MCF 10A (cell line): ENCODE measurements at regions not wholly inside any gene's neighbourhood (a gene's known extent, or its start where the extent isn't known, plus 50 kb on each side); places are given as distances from the start of the nearest gene placed in this dataset.

ENCODE experiments used
- BruUV-seq: library from RNA; stranded (reverse); fragments of 400-500 nt; replicated peaks from 2 replicates; lab custom pipeline; 2021; lab: Mats Ljungman, UMichigan
- CTCF ChIA-PET: fragments of 300-600 bp; sonication (Branson Sonifier 250); formaldehyde crosslinking; extraction: SDS; loops from one replicate; lab custom pipeline; 2021; ENCODE audit warnings: antibody characterized with exemption, inconsistent platforms; lab: Yijun Ruan, JAX
- POLR2A ChIA-PET: fragments of 300-600, 350-650 bp; sonication (Branson Sonifier 250); formaldehyde crosslinking; extraction: SDS; loops from one replicate; lab custom pipeline; 2020; ENCODE audit warnings: antibody characterized with exemption, inconsistent platforms; lab: Yijun Ruan, JAX
- DNase-seq: peaks from one replicate; pipeline ENCODE4 v3.0.0-alpha.2; 2018; ENCODE audit not compliant: unreplicated experiment
- H3K27ac Mint-ChIP-seq: one replicate; pipeline ENCODE4 v1.8.0; 2022; ENCODE audit warnings: mild to moderate bottlenecking, low read depth, mixed read lengths; ENCODE audit not compliant: unreplicated experiment
- H3K27me3 Mint-ChIP-seq: one replicate; pipeline ENCODE4 v1.8.0; 2022; ENCODE audit warnings: mixed read lengths; ENCODE audit not compliant: insufficient read depth, unreplicated experiment
- H3K36me3 Mint-ChIP-seq: one replicate; pipeline ENCODE4 v1.8.0; 2022; ENCODE audit warnings: mild to moderate bottlenecking, moderate library complexity, mixed read lengths; ENCODE audit not compliant: insufficient read depth, unreplicated experiment
- H3K4me1 Mint-ChIP-seq: one replicate; pipeline ENCODE4 v1.8.0; 2022; ENCODE audit warnings: mixed read lengths; ENCODE audit not compliant: insufficient read depth, unreplicated experiment
- H3K4me3 Mint-ChIP-seq: one replicate; pipeline ENCODE4 v1.8.0; 2022; ENCODE audit warnings: mild to moderate bottlenecking, moderate library complexity, mixed read lengths; ENCODE audit not compliant: unreplicated experiment
- H3K9me3 Mint-ChIP-seq: one replicate; pipeline ENCODE4 v1.8.0; 2022; ENCODE audit warnings: mixed read lengths; ENCODE audit not compliant: unreplicated experiment
- CTCF ChIP-seq: fragments of 200-600 bp; IDR thresholded peaks from one replicate; pipeline ENCODE4 v1.8.0; 2022; ENCODE audit warnings: antibody characterized with exemption, mild to moderate bottlenecking; ENCODE audit not compliant: unreplicated experiment
- intact Hi-C: fragments of 100-400 bp; cut with micrococcal nuclease; formaldehyde crosslinking; loops from 2 replicates; pipeline ENCODE4 v1.14.1; 2022

GRCh38 chr18:56139792-56140254, 498.6 kb downstream of the TXNL1 start:
- intact Hi-C loops, result no loop called here
- POLR2A ChIA-PET, result no interaction called here
- Mint-ChIP-seq H3K9me3 (no peaks in the 10 kb centered on the region), H3K27ac (no peak overlapping the region), H3K36me3 (no peaks in the 10 kb centered on the region), H3K4me1 (no peaks in the 10 kb centered on the region), H3K27me3 (no peaks in the 10 kb centered on the region), H3K4me3 (no peak overlapping the region)
- CTCF ChIA-PET, result interaction anchor here (0.6 to 0.8 kb wide), 2 partner anchors 88 to 321 kb away, joined by 3 to 5 read pairs; no protein-coding TSS in a partner anchor
- BruUV-seq, result no TSS peak
- no peak for TF ChIP-seq CTCF
- no peak for DNase-seq

DNA sequence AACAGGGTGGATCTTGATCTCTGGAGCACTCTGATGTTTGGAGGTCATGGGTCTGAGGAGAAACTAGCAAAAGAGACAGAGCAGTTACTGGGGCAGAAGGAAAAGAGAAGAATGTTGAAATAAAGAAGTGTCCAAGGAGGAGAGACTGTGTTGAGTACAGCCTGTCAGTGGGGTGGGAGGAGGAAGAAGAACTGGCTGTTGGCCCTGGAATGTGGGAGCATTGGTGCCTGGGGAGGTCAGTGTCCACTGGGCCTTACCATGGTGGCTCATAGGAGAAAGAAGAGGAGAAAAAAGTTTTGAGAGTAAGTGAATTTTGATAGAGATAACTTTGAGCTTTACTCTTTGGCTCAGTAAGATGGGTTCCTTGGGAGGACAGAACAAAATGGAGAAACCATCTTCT, 499.0 kb downstream of the TXNL1 start:
- H3K4me1 Mint-ChIP-seq, result no peaks in the 10 kb centered on the region
- no peaks in the 10 kb centered on the region for H3K9me3 Mint-ChIP-seq
- POLR2A ChIA-PET, result no interaction called here
- CTCF ChIA-PET, result interaction anchor here (0.6 kb wide), 1 partner anchor 88 kb away, joined by 5 read pairs; no protein-coding TSS in a partner anchor
- no peak for TF ChIP-seq CTCF
- DNase-seq, result no peak
- H3K27me3 Mint-ChIP-seq, result no peaks in the 10 kb centered on the region
- no peaks in the 10 kb centered on the region for H3K36me3 Mint-ChIP-seq
- no peak overlapping the region for H3K4me3 Mint-ChIP-seq
- intact Hi-C loops, result no loop called here
- BruUV-seq, result no TSS peak
- H3K27ac Mint-ChIP-seq, result no peak overlapping the region

DNA sequence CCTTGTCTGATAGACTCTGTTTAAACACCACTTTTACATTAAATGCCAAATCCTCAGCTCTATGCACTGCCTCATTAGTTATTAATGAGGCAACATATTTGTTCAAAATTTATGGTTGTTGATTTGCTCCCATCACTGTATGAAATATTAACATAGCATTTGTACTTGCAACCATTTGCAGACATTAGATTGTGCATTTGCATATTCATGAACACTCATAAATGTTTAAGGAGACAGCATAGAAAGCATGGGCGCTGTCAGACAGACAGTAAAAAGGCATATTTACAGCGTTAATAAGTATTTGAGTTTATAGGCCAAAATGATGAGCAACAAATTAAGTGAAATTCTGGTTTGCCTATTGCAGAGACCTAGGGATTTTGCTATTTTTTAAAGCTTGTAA, 502.3 kb downstream of the TXNL1 start:
- no peaks in the 10 kb centered on the region for H3K4me1 Mint-ChIP-seq
- no peak overlapping the region for H3K4me3 Mint-ChIP-seq
- H3K27me3 Mint-ChIP-seq, result no peaks in the 10 kb centered on the region
- no TSS peak for BruUV-seq
- ChIA-PET CTCF (interaction anchor here (1.1 kb wide), 1 partner anchor 11 kb away, joined by 3 read pairs; no protein-coding TSS in a partner anchor), POLR2A (no interaction called here)
- H3K9me3 Mint-ChIP-seq, result no peaks in the 10 kb centered on the region
- TF ChIP-seq CTCF, result no peak
- no peak overlapping the region for H3K27ac Mint-ChIP-seq
- H3K36me3 Mint-ChIP-seq, result no peaks in the 10 kb centered on the region
- intact Hi-C loops, result no loop called here
- no peak for DNase-seq

GRCh38 chr18:56130481-56130880, 507.9 kb downstream of the TXNL1 start:
- H3K4me1 Mint-ChIP-seq, result no peaks in the 10 kb centered on the region
- intact Hi-C loops, result no loop called here
- H3K27me3 Mint-ChIP-seq, result no peaks in the 10 kb centered on the region
- CTCF ChIA-PET, result no interaction called here
- no peak overlapping the region for H3K4me3 Mint-ChIP-seq
- H3K36me3 Mint-ChIP-seq, result no peaks in the 10 kb centered on the region
- H3K27ac Mint-ChIP-seq, result no peak overlapping the region
- no peak for DNase-seq
- TF ChIP-seq CTCF, result no peak
- no TSS peak for BruUV-seq
- no peaks in the 10 kb centered on the region for H3K9me3 Mint-ChIP-seq
- POLR2A ChIA-PET, result no interaction called here
